GM12878 (cell line): ENCODE measurements at regions not wholly inside any gene's neighbourhood (a gene's known extent, or its start where the extent isn't known, plus 50 kb on each side); places are given as distances from the start of the nearest gene placed in this dataset.

Source experiments
- MYB ChIP-seq: fragments of 150-350 bp; IDR thresholded peaks from 2 replicates; pipeline ENCODE4 v1.6.1; 2014; ENCODE audit warnings: mild to moderate bottlenecking, low read depth, low read length, borderline replicate concordance
- PBX3 ChIP-seq: IDR thresholded peaks from 2 replicates; pipeline ENCODE4 v1.6.1; 2011; ENCODE audit warnings: mild to moderate bottlenecking, low read depth, low read length, moderate library complexity; ENCODE audit not compliant: insufficient replicate concordance

- TF ChIP-seq PBX3 (no peak), MYB (no peak)
These were observed 378.8 kb upstream of the ARID1B start for GRCh38 chr6:156398371-156398770.
